ENCODE measurements at regions not wholly inside any gene's neighbourhood (a gene's known extent, or its start where the extent isn't known, plus 50 kb on each side); places are given as distances from the start of the nearest gene placed in this dataset.
"Not testable (repeated sequence)": the region's sequence is repeated elsewhere in the genome, so short reads cannot be mapped to it uniquely, and the experiment has no call there.

DNA sequence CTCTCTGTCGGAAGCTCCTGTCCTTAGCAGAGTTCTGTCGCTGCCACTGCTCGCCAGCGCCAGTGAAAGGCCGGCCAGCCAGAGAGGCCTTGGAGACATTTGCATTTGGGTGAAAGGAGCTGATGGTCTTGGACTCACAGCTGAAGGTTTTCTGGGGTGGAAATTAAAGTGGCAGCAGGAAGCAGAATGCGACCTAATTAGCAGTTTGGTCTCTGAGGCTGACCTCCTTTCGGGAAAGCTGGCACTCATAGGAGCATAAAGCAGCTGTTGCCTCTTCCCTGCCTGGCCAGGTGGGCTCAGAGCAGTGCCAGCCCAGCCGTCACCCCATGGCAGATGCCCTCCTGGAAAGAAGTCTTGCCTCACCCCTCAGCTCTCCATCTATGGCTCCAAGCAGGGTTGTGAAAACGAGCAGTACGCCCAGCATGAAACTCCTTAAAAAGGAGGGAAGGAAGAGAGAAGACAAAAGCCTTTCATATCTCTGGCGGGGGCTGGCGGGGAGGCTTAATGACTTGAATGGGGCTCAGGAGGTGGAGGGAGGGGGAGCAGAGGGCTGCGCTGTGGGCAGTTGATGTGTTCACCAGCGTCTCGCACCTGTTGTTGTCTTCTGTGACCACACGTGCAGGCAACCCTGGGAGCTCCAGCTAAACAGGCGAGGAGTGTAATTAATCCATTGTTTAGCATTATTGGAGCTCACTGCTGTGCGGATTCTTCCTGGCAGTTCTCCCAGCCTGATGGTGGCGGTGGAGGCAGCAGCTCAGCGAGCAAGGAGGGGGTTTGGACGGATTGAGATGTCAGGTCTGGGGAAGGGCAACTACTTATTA, 264.0 kb downstream of the MID1IP1 start:
- H3K36me3 ChIP-seq (ENCODE audit: control insufficient read depth, low read length): no peaks in the 10 kb centered on the region
- H3K9me2 ChIP-seq (replicated peaks; ENCODE audit: control insufficient read depth, low read length): no peaks in the 10 kb centered on the region
- no peaks in the 10 kb centered on the region for H3K27me3 ChIP-seq (ENCODE audit: control insufficient read depth, low read length)
- H3K79me2 ChIP-seq (ENCODE audit: control insufficient read depth, low read length): no peaks in the 10 kb centered on the region
- no peak for TF ChIP-seq EZH2phosphoT487 (IDR thresholded peaks at IDR 0.05; ENCODE audit: borderline replicate concordance, low read length)
- TF ChIP-seq, protein P1, sequence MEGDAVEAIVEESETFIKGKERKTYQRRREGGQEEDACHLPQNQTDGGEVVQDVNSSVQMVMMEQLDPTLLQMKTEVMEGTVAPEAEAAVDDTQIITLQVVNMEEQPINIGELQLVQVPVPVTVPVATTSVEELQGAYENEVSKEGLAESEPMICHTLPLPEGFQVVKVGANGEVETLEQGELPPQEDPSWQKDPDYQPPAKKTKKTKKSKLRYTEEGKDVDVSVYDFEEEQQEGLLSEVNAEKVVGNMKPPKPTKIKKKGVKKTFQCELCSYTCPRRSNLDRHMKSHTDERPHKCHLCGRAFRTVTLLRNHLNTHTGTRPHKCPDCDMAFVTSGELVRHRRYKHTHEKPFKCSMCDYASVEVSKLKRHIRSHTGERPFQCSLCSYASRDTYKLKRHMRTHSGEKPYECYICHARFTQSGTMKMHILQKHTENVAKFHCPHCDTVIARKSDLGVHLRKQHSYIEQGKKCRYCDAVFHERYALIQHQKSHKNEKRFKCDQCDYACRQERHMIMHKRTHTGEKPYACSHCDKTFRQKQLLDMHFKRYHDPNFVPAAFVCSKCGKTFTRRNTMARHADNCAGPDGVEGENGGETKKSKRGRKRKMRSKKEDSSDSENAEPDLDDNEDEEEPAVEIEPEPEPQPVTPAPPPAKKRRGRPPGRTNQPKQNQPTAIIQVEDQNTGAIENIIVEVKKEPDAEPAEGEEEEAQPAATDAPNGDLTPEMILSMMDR (IDR thresholded peaks at IDR 0.05; ENCODE audit: low read depth, low read length, poor library complexity, severe bottlenecking): no peak
- no peak overlapping the region for H3K4me3 ChIP-seq (ENCODE audit: low read length)
- H3F3A ChIP-seq (ENCODE audit: control insufficient read depth, insufficient read depth): no peaks in the 10 kb centered on the region
- no peak overlapping the region for H3K4me2 ChIP-seq (ENCODE audit: low read length)
- no peaks in the 10 kb centered on the region for H3K4me1 ChIP-seq (ENCODE audit: control insufficient read depth, low read length)
- H3K27ac ChIP-seq (ENCODE audit: low read depth, low read length): no peak overlapping the region
- no peaks in the 10 kb centered on the region for H3K9me3 ChIP-seq (ENCODE audit: control insufficient read depth, insufficient read depth, low read length)
- H4K20me1 ChIP-seq (ENCODE audit: control insufficient read depth, insufficient read depth, low read depth, low read length): no peaks in the 10 kb centered on the region

DNA sequence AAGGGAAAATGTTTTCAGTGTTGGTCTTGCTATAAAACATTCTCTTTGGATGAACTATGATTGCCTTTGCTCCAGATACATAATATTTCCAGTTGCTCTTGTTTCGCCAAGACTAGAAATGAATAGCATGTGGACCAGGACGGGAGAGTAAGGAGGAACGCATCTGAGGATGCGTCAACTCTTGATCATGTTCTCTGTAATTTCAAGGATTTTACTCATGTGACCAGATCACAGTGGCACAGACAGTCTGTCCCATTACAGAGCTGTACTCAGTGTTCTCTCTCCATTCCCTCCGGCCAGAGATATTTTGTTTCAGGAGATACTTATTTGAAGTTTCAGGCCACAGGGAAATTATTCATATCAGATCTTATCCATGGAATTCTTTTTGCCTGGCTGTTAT, 266.6 kb downstream of the MID1IP1 start:
- no peaks in the 10 kb centered on the region for H3K9me3 ChIP-seq (ENCODE audit: control insufficient read depth, insufficient read depth, low read length)
- no peaks in the 10 kb centered on the region for H3K27me3 ChIP-seq (ENCODE audit: control insufficient read depth, low read length)
- no peaks in the 10 kb centered on the region for H4K20me1 ChIP-seq (ENCODE audit: control insufficient read depth, insufficient read depth, low read depth, low read length)
- no peak overlapping the region for H3K27ac ChIP-seq (ENCODE audit: low read depth, low read length)
- no peaks in the 10 kb centered on the region for H3K4me1 ChIP-seq (ENCODE audit: control insufficient read depth, low read length)
- no peak overlapping the region for H3K4me3 ChIP-seq (ENCODE audit: low read length)
- H3K4me2 ChIP-seq (ENCODE audit: low read length): no peak overlapping the region
- H3F3A ChIP-seq (ENCODE audit: control insufficient read depth, insufficient read depth): no peaks in the 10 kb centered on the region
- H3K9me2 ChIP-seq (replicated peaks; ENCODE audit: control insufficient read depth, low read length): no peaks in the 10 kb centered on the region
- no peaks in the 10 kb centered on the region for H3K36me3 ChIP-seq (ENCODE audit: control insufficient read depth, low read length)
- no peaks in the 10 kb centered on the region for H3K79me2 ChIP-seq (ENCODE audit: control insufficient read depth, low read length)
- TF ChIP-seq, protein P1 (IDR thresholded peaks at IDR 0.05; ENCODE audit: low read depth, low read length, poor library complexity, severe bottlenecking): no peak
- TF ChIP-seq EZH2phosphoT487 (IDR thresholded peaks at IDR 0.05; ENCODE audit: borderline replicate concordance, low read length): no peak

DNA sequence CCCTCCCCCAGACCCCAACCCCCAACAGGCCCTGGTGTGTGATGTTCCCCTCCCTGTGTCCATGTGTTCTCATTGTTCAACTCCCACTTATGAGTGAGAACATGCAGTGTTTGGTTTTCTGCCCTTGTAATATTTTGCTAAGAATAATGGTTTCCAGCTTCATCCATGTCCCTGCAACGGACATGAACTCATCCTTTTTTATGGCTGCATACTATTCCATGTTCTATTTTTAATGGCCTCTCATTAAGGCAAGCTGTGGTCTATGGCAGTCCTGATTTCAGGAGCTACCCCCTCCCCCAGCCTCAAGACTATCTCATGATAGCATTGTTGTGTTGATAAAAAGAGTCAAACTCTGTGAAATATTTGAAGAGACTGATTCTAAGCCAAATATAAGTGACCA, 267.4 kb downstream of the MID1IP1 start:
- H3K4me2 ChIP-seq (ENCODE audit: low read length); H3K9me3 ChIP-seq (ENCODE audit: control insufficient read depth, insufficient read depth, low read length); H3K9me2 ChIP-seq (replicated peaks; ENCODE audit: control insufficient read depth, low read length): not testable (repeated sequence)

DNA sequence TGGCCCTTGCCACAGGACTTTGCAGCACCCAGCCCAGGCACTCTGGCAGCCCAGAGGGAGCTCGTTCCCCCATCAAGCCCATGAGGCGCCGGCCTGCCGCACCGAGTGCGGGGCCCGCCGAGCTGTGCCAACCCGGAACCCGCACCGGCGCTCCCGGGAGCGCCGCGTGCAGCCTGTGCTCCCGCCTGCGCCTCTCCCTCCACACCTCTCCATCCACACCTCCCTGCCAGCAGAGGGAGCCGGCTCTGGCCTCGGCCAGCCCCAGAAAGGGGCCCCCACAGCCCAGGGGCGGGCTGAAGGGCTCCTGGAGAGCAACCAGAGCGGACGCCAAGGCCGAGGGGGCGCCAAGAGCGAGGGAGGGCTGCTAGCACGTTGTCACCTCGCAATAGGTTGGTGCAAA, 268.8 kb downstream of the MID1IP1 start:
- Histone ChIP-seq H3K9me2 (replicated peaks; ENCODE audit: control insufficient read depth, low read length) (no peaks in the 10 kb centered on the region), H3K9me3 (ENCODE audit: control insufficient read depth, insufficient read depth, low read length) (no peaks in the 10 kb centered on the region), H3K4me2 (ENCODE audit: low read length) (no peak overlapping the region), H4K20me1 (ENCODE audit: control insufficient read depth, insufficient read depth, low read depth, low read length) (no peaks in the 10 kb centered on the region), H3K4me1 (ENCODE audit: control insufficient read depth, low read length) (no peaks in the 10 kb centered on the region), H3K4me3 (ENCODE audit: low read length) (no peak overlapping the region), H3K79me2 (ENCODE audit: control insufficient read depth, low read length) (no peaks in the 10 kb centered on the region), H3F3A (ENCODE audit: control insufficient read depth, insufficient read depth) (no peaks in the 10 kb centered on the region), H3K36me3 (ENCODE audit: control insufficient read depth, low read length) (no peaks in the 10 kb centered on the region), H3K27ac (ENCODE audit: low read depth, low read length) (no peak overlapping the region), H3K27me3 (ENCODE audit: control insufficient read depth, low read length) (no peaks in the 10 kb centered on the region)
- TF ChIP-seq EZH2phosphoT487 (IDR thresholded peaks at IDR 0.05; ENCODE audit: borderline replicate concordance, low read length): no peak
- TF ChIP-seq, protein P1 (IDR thresholded peaks at IDR 0.05; ENCODE audit: low read depth, low read length, poor library complexity, severe bottlenecking): no peak

More for the DNA sequence above, 267.4 kb downstream of the MID1IP1 start:
- H3K4me3 ChIP-seq (ENCODE audit: low read length); H3K27ac ChIP-seq (ENCODE audit: low read depth, low read length); H3K27me3 ChIP-seq (ENCODE audit: control insufficient read depth, low read length); H3F3A ChIP-seq (ENCODE audit: control insufficient read depth, insufficient read depth); H4K20me1 ChIP-seq (ENCODE audit: control insufficient read depth, insufficient read depth, low read depth, low read length); H3K36me3 ChIP-seq (ENCODE audit: control insufficient read depth, low read length); H3K79me2 ChIP-seq (ENCODE audit: control insufficient read depth, low read length); H3K4me1 ChIP-seq (ENCODE audit: control insufficient read depth, low read length): not testable (repeated sequence)

Measured in DOHH2 (cell line).